Spleen (tissue), 7 donors: ENCODE measurements at regions not wholly inside any gene's neighbourhood (a gene's known extent, or its start where the extent isn't known, plus 50 kb on each side); places are given as distances from the start of the nearest gene placed in this dataset.

Source experiments
- POLR2A ChIP-seq, 3 donors: fragments of 450-650 bp; IDR thresholded peaks; one replicate each; pipeline ENCODE4 v1.5.1; 2017; ENCODE audit warnings: antibody characterized with exemption in 3 of 3, mild to moderate bottlenecking in 1 of 3
- TF ChIP-seq, protein P1 (sequence below), 11 experiments: fragments of 200-600 bp in 7 of 11; fragments of 450-650 bp in 4 of 11; sonication (generic) in 4 of 11; IDR thresholded peaks in 8 of 11; conservative IDR thresholded peaks in 3 of 11; 1 replicate in 7 of 11; 2 replicates in 4 of 11; pipeline versions ENCODE4 v1.4.0 to v1.8.0; 2016 to 2021; ENCODE audit warnings: antibody characterized with exemption in 11 of 11, inconsistent platforms in 4 of 11, mild to moderate bottlenecking in 1 of 11
- donor health status: DM: no; HTN: no; CAD: no; lungs with moderate emphysema.
- donor health status: DM: no; HTN: no; CAD: no.
- donor health status: DM: no; HTN: no; CAD: no.

DNA sequence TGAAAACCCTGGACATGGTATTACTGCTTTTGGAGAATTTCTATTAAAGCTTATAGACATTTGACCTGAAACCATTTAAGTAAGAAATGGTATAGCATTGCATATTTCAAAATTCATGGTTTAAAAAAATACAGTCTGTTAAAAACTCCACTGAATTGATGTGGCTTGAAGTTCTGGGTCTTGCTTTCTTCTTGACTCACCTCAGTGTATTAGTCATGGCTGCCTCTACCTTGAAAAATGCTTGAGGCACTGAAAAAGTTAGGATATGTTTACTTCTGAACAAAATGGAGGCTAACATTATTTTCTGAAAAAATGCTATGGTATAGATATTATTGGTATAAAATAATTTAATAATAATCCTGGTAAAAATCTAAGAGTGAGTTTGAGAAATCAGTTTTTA, 349.2 kb downstream of the AASDHPPT start:
- no peak for TF ChIP-seq POLR2A (IDR thresholded peaks at IDR 0.05)
- TF ChIP-seq, protein P1, sequence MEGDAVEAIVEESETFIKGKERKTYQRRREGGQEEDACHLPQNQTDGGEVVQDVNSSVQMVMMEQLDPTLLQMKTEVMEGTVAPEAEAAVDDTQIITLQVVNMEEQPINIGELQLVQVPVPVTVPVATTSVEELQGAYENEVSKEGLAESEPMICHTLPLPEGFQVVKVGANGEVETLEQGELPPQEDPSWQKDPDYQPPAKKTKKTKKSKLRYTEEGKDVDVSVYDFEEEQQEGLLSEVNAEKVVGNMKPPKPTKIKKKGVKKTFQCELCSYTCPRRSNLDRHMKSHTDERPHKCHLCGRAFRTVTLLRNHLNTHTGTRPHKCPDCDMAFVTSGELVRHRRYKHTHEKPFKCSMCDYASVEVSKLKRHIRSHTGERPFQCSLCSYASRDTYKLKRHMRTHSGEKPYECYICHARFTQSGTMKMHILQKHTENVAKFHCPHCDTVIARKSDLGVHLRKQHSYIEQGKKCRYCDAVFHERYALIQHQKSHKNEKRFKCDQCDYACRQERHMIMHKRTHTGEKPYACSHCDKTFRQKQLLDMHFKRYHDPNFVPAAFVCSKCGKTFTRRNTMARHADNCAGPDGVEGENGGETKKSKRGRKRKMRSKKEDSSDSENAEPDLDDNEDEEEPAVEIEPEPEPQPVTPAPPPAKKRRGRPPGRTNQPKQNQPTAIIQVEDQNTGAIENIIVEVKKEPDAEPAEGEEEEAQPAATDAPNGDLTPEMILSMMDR (IDR thresholded peaks at IDR 0.05 in 8 of 11, conservative IDR thresholded peaks at IDR 0.05 in 3 of 11) = no peak
